Right lobe of liver (tissue), 6 donors: ENCODE measurements at regions not wholly inside any gene's neighbourhood (a gene's known extent, or its start where the extent isn't known, plus 50 kb on each side); places are given as distances from the start of the nearest gene placed in this dataset.

ENCODE experiments used
- ATAC-seq, 4 donors: fragments of 200-7000 bp; cut with Tn5 transposase; one replicate each; pipeline ENCODE4 v1.9.1; 2020; ENCODE audit warnings: mild to moderate bottlenecking in 4 of 4, moderate library complexity in 4 of 4
- DNase-seq, 3 donors: peaks; one replicate each; pipeline ENCODE4 v3.0.0-alpha.2; 2020
- H3K27ac ChIP-seq, 3 donors: fragments of 200-600 bp; one replicate each; pipeline ENCODE4 v1.8.0; 2022
- H3K27me3 ChIP-seq, 2 donors: fragments of 200-600 bp; one replicate each; pipeline ENCODE4 v1.8.0; 2022
- H3K36me3 ChIP-seq, 4 donors: fragments of 200-600 bp; sonication (generic) in 1 of 4; one replicate each; pipeline versions ENCODE4 v1.5.1 to v1.8.0; 2017 to 2022; ENCODE audit warnings: control low read depth in 1 of 4
- H3K4me1 ChIP-seq, 4 donors: fragments of 200-600 bp; sonication (generic) in 1 of 4; one replicate each; pipeline versions ENCODE4 v1.5.1 to v1.8.0; 2017 to 2022; ENCODE audit warnings: control low read depth in 1 of 4
- H3K4me3 ChIP-seq, 3 donors: fragments of 200-600 bp; one replicate each; pipeline ENCODE4 v1.8.0; 2022
- H3K9me3 ChIP-seq, 4 donors: fragments of 200-600 bp; sonication (generic) in 1 of 4; one replicate each; pipeline versions ENCODE4 v1.5.1 to v1.8.0; 2017 to 2022; ENCODE audit warnings: control low read depth in 1 of 4
- CTCF ChIP-seq, 4 donors: fragments of 200-600 bp in 3 of 4; fragments of 450-650 bp in 1 of 4; IDR thresholded peaks; one replicate each; pipeline versions ENCODE4 v1.5.1 to v1.8.0; 2016 to 2022; ENCODE audit warnings: antibody characterized with exemption in 4 of 4, mild to moderate bottlenecking in 2 of 4
- POLR2A ChIP-seq: fragments of 450-650 bp; IDR thresholded peaks from one replicate; pipeline ENCODE4 v1.6.1; 2017; ENCODE audit warnings: antibody characterized with exemption, mild to moderate bottlenecking
- WGBS: methylation state at CpG from one replicate; pipeline ENCODE4 v1.1.6; 2018; ENCODE audit warnings: low coverage, low lambda C conversion rate; ENCODE audit not compliant: insufficient coverage; ENCODE audit errors: missing lambda C conversion rate; 5-methylcytosine and 5-hydroxymethylcytosine counted together
- intact Hi-C, 2 donors: fragments of 100-400 bp; cut with DNase I; formaldehyde crosslinking; loops; one replicate each; pipeline versions ENCODE4 v1.11.2 to v1.14.1; 2022
- donor health status: DM: no; HTN: yes; CAD: no.
- donor health status: DM: no; HTN: no; CAD: no.
- donor health status: DM: no; HTN: no; CAD: no.
- donor health status: DM: no; HTN: yes; CAD: no.
- donor health status: DM: no; HTN: yes; CAD: no.

DNA sequence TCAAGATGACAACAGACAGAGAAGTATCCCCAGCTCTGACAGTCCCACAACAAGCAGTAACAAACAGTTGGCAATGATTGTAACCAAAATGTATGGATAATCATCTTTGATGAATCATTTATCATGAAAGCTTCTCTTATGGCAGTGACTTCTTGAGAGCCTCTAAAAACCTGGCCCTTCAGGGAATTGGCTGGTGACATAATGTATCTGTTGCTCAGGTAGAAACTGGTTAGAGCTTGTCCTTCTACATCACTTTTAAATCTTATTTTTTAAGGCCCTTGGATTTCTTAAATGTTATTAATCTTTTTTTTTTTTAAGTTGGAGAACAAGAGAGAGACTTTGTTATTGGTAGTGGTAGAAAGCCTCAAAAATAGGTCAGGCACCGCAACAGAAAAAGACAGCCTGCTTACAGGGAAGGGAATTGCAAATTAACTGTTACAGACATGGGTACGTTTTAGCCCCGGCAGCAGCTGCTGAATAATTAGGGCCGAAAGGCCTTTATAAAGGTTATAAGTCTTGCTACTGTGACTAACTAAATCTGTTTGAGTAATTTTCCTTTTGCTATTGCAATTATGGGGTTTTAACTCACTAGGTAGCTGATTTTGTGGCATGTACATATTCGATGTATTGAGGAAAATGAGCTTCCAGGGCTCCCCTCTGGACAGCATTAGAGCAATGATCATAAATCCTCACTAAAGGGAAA, 207.7 kb upstream of the LRRC4C start:
- Histone ChIP-seq H3K4me3 (no peak overlapping the region), H3K27me3 (no peaks in the 10 kb centered on the region), H3K9me3 (no peaks in the 10 kb centered on the region), H3K4me1 (peaks cover 0 to 4% (median 0%) of the 10 kb centered on the region in 4 donors), H3K36me3 (no peaks in the 10 kb centered on the region), H3K27ac (no peak overlapping the region)
- intact Hi-C loops, result no loop called here
- WGBS, result 36% methylated on average over 5 of the region's 5 CpGs
- TF ChIP-seq POLR2A (no peak), CTCF (IDR thresholded peaks at IDR 0.05) (no peak)
- no peak for ATAC-seq
- DNase-seq, result no peak

- TF ChIP-seq POLR2A (no peak), CTCF (IDR thresholded peaks at IDR 0.05) (no peak)
- intact Hi-C loops, result no loop called here
- 54% methylated on average over 1 of the region's 1 CpG for WGBS
Observed at GRCh38 chr11:41675205-41675604, 215.8 kb upstream of the LRRC4C start.

GRCh38 chr11:41713030-41713429, 253.6 kb upstream of the LRRC4C start:
- 57% methylated on average over 3 of the region's 3 CpGs for WGBS

More at GRCh38 chr11:41675205-41675604, 215.8 kb upstream of the LRRC4C start:
- Histone ChIP-seq H3K4me3 (no peak overlapping the region), H3K27me3 (no peaks in the 10 kb centered on the region), H3K4me1 (no peaks in the 10 kb centered on the region), H3K27ac (no peak overlapping the region), H3K9me3 (no peaks in the 10 kb centered on the region), H3K36me3 (no peaks in the 10 kb centered on the region)
- no peak for DNase-seq
- ATAC-seq, result no peak

GRCh38 chr11:41714101-41714500, 254.6 kb upstream of the LRRC4C start:
- no peak for TF ChIP-seq CTCF (IDR thresholded peaks at IDR 0.05)
- TF ChIP-seq POLR2A, result no peak
- H3K4me1 ChIP-seq, result no peaks in the 10 kb centered on the region
- H3K27ac ChIP-seq, result no peak overlapping the region
- H3K27me3 ChIP-seq, result no peaks in the 10 kb centered on the region
- H3K36me3 ChIP-seq, result no peaks in the 10 kb centered on the region
- H3K4me3 ChIP-seq, result no peak overlapping the region
- DNase-seq (no peak), ATAC-seq (no peak)
- no peaks in the 10 kb centered on the region for H3K9me3 ChIP-seq
- WGBS, result 64% methylated on average over 2 of the region's 2 CpGs
- intact Hi-C loops, result no loop called here

More at GRCh38 chr11:41713030-41713429, 253.6 kb upstream of the LRRC4C start:
- ATAC-seq, result no peak
- intact Hi-C loops, result no loop called here
- H3K27ac ChIP-seq, result no peak overlapping the region
- no peaks in the 10 kb centered on the region for H3K36me3 ChIP-seq
- no peaks in the 10 kb centered on the region for H3K9me3 ChIP-seq
- H3K27me3 ChIP-seq, result no peaks in the 10 kb centered on the region
- no peak for DNase-seq
- TF ChIP-seq CTCF (IDR thresholded peaks at IDR 0.05) (no peak), POLR2A (no peak)
- no peak overlapping the region for H3K4me3 ChIP-seq
- H3K4me1 ChIP-seq, result no peaks in the 10 kb centered on the region
